Fibroblast of lung (primary cell): ENCODE measurements at regions not wholly inside any gene's neighbourhood (a gene's known extent, or its start where the extent isn't known, plus 50 kb on each side); places are given as distances from the start of the nearest gene placed in this dataset.

ENCODE experiments used
- CTCF ChIP-seq, 2 donors: IDR thresholded peaks in 1 of 2; conservative IDR thresholded peaks in 1 of 2; 1 replicate in 1 of 2; 2 replicates in 1 of 2; pipeline ENCODE4 v1.5.1; 2011 to 2012; ENCODE audit warnings: low read length in 2 of 2, control low read depth in 1 of 2, inconsistent platforms in 1 of 2, low read depth in 1 of 2, mild to moderate bottlenecking in 1 of 2
- EZH2 ChIP-seq: IDR thresholded peaks from 2 replicates; pipeline ENCODE4 v1.5.1; 2012; ENCODE audit warnings: low read length, control low read depth, mild to moderate bottlenecking; ENCODE audit errors: missing control alignments

GRCh38 chr4:128684016-128684415 lies 125.5 kb upstream of the JADE1 start:
- TF ChIP-seq EZH2 (no peak), CTCF (conservative IDR thresholded peaks at IDR 0.05 in 1 of 2, IDR thresholded peaks at IDR 0.05 in 1 of 2; ENCODE audit: low read depth in 1 of 2, low read length in 2 of 2) (no peak)
